SK-N-SH (cell line): ENCODE measurements at regions not wholly inside any gene's neighbourhood (a gene's known extent, or its start where the extent isn't known, plus 50 kb on each side); places are given as distances from the start of the nearest gene placed in this dataset.

Source experiments
- CTCF ChIA-PET: fragments of 300-600, 350-600 bp; formaldehyde crosslinking; extraction: SDS; loops from one replicate; lab custom pipeline; 2021; lab: Yijun Ruan, JAX
- POLR2A ChIA-PET: fragments of 350-600 bp; sonication (Branson Sonifier 250); formaldehyde crosslinking; extraction: SDS; loops from one replicate; lab custom pipeline; 2020; ENCODE audit warnings: antibody characterized with exemption, inconsistent platforms; lab: Yijun Ruan, JAX
- DNase-seq: peaks from one replicate; pipeline ENCODE4 v3.0.0; 2012
- H2AFZ ChIP-seq: fragments of 200-600 bp; sonication (generic); 2 replicates; pipeline ENCODE4 v1.8.1; 2016; ENCODE audit warnings: antibody characterized with exemption, mild to moderate bottlenecking, low read depth
- H3F3A ChIP-seq: fragments of 200-600 bp; sonication (generic); replicated peaks from 2 replicates; pipeline ENCODE3; 2016; ENCODE audit warnings: antibody characterized with exemption, mild to moderate bottlenecking; ENCODE audit not compliant: insufficient read depth
- H3K27ac ChIP-seq, 2 experiments: fragments of 200-500 bp in 1 of 2; fragments of 200-600 bp in 1 of 2; sonication (Bioruptor generic) in 1 of 2; sonication (generic), shearing (Covaris generic) in 1 of 2; 2 replicates each; pipeline versions ENCODE4 v1.5.1 to v1.6.1; 2014 to 2016; ENCODE audit warnings: low read depth in 2 of 2, inconsistent platforms in 1 of 2, low read length in 1 of 2, mild to moderate bottlenecking in 1 of 2, mixed read lengths in 1 of 2
- H3K27me3 ChIP-seq: fragments of 200-600 bp; sonication (generic), shearing (Covaris generic); 2 replicates; pipeline ENCODE4 v1.6.1; 2016; ENCODE audit warnings: mixed run types; ENCODE audit not compliant: insufficient read depth
- H3K36me3 ChIP-seq, 2 experiments: fragments of 200-500 bp in 1 of 2; fragments of 200-600 bp in 1 of 2; sonication (Bioruptor generic) in 1 of 2; sonication (generic) in 1 of 2; replicated peaks in 1 of 2; 2 replicates each; pipeline versions ENCODE3 to v1.5.1; 2014 to 2016; ENCODE audit warnings: low read length in 1 of 2, mild to moderate bottlenecking in 1 of 2; ENCODE audit not compliant: insufficient read depth in 2 of 2, control insufficient read depth in 1 of 2
- H3K4me1 ChIP-seq, 2 experiments: fragments of 200-500 bp in 1 of 2; fragments of 200-600 bp in 1 of 2; sonication (Bioruptor generic) in 1 of 2; sonication (generic), shearing (Covaris generic) in 1 of 2; 2 replicates each; pipeline versions ENCODE4 v1.5.1 to v1.6.1; 2014 to 2016; ENCODE audit warnings: low read depth in 1 of 2, low read length in 1 of 2, mixed run types in 1 of 2; ENCODE audit not compliant: insufficient read depth in 2 of 2, control insufficient read depth in 1 of 2
- H3K4me2 ChIP-seq: fragments of 200-600 bp; sonication (generic), shearing (Covaris generic); 2 replicates; pipeline ENCODE4 v1.6.1; 2017; ENCODE audit warnings: mixed run types
- H3K4me3 ChIP-seq, 2 experiments: fragments of 200-500 bp in 1 of 2; fragments of 200-600 bp in 1 of 2; sonication (Bioruptor generic) in 1 of 2; sonication (generic), shearing (Covaris generic) in 1 of 2; 2 replicates each; pipeline versions ENCODE4 v1.5.1 to v1.8.1; 2014 to 2016; ENCODE audit warnings: low read depth in 2 of 2, inconsistent platforms in 1 of 2, low read length in 1 of 2, mild to moderate bottlenecking in 1 of 2, mixed read lengths in 1 of 2, moderate library complexity in 1 of 2
- H3K79me2 ChIP-seq: fragments of 200-600 bp; sonication (generic); 2 replicates; pipeline ENCODE4 v1.8.1; 2017; ENCODE audit warnings: mild to moderate bottlenecking; ENCODE audit not compliant: insufficient read depth
- H3K9ac ChIP-seq: fragments of 200-600 bp; sonication (generic); 2 replicates; pipeline ENCODE4 v1.6.1; 2017; ENCODE audit warnings: mixed run types
- H3K9me2 ChIP-seq: fragments of 200-600 bp; sonication (generic); 2 replicates; pipeline ENCODE4 v1.6.1; 2017; ENCODE audit warnings: mixed run types
- H3K9me3 ChIP-seq: fragments of 200-600 bp; sonication (generic); 2 replicates; pipeline ENCODE4 v1.6.1; 2017; ENCODE audit warnings: mixed run types, mild to moderate bottlenecking, moderate library complexity
- H4K20me1 ChIP-seq: fragments of 200-600 bp; sonication (generic); 2 replicates; pipeline ENCODE4 v1.6.1; 2017; ENCODE audit warnings: mild to moderate bottlenecking, mixed run types; ENCODE audit not compliant: insufficient read depth
- CHD2 ChIP-seq: fragments of 150-350 bp; IDR thresholded peaks from 2 replicates; pipeline ENCODE4 v1.6.1; 2018; ENCODE audit warnings: low read length; ENCODE audit not compliant: partially characterized antibody
- FOSL2 ChIP-seq: IDR thresholded peaks from 2 replicates; pipeline ENCODE4 v1.4.0; 2012; ENCODE audit warnings: low read depth, mild to moderate bottlenecking, moderate library complexity, borderline replicate concordance
- RXRA ChIP-seq: IDR thresholded peaks from 2 replicates; pipeline ENCODE4 v1.4.0; 2012; ENCODE audit warnings: low read depth, mild to moderate bottlenecking, borderline replicate concordance
- SIN3A ChIP-seq: IDR thresholded peaks from 2 replicates; pipeline ENCODE4 v1.6.1; 2012; ENCODE audit warnings: low read depth, mild to moderate bottlenecking, low read length, moderate library complexity, borderline replicate concordance
- SMC3 ChIP-seq: IDR thresholded peaks from 2 replicates; pipeline ENCODE4 v1.6.1; 2012; ENCODE audit warnings: low read depth, low read length, improper control_type of control experiment
- TAF1 ChIP-seq: IDR thresholded peaks from 2 replicates; pipeline ENCODE4 v1.6.1; 2012; ENCODE audit warnings: low read depth, mild to moderate bottlenecking, low read length, moderate library complexity, borderline replicate concordance
- WGBS: methylation state at CpG from one replicate; pipeline ENCODE4 v1.1.6; 2017; ENCODE audit warnings: low lambda C conversion rate; 5-methylcytosine and 5-hydroxymethylcytosine counted together
- TF ChIP-seq, protein P1 (sequence below): IDR thresholded peaks from 2 replicates; pipeline ENCODE4 v1.4.0; 2012; ENCODE audit warnings: low read depth, borderline replicate concordance
- TF ChIP-seq, protein P2 (sequence below): fragments of 150-350 bp; IDR thresholded peaks from 2 replicates; pipeline ENCODE4 v1.6.1; 2016; ENCODE audit warnings: mild to moderate bottlenecking, low read depth, low read length
- TF ChIP-seq, protein P3 (sequence below): fragments of 200-600 bp; sonication (generic); IDR thresholded peaks from 2 replicates; pipeline ENCODE4 v1.6.1; 2017; ENCODE audit warnings: antibody characterized with exemption, mild to moderate bottlenecking, moderate library complexity
- TF ChIP-seq, protein P4 (sequence below): IDR thresholded peaks from 2 replicates; pipeline ENCODE4 v1.4.0; 2012; ENCODE audit warnings: low read depth, borderline replicate concordance
- TF ChIP-seq, protein P5 (sequence below): IDR thresholded peaks from 2 replicates; pipeline ENCODE4 v1.6.1; 2012; ENCODE audit warnings: mild to moderate bottlenecking, low read depth, low read length, moderate library complexity

DNA sequence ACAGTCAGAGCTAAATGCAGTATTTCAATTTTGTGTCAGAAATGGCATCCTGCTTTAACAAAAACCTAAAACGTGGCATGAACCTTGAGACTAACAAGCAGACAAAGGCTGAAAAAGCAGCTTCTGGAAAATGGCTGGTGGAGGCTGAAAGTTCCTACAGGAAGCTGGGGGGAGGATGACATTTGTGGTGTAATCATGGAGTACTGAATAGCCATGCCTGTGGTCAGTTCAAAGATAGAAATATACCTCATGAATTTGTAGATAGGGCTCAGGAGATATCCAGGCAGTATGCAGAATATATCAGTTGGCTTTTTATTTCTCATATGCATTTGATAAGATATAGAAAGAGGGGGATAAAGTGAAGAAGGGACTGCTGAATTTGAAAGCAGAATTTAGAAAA lies 181.7 kb downstream of the UQCRFS1 start:
- Histone ChIP-seq H4K20me1 (no peaks in the 10 kb centered on the region), H3K27ac (no peak overlapping the region), H3K4me1 (no peaks in the 10 kb centered on the region), H3F3A (no peaks in the 10 kb centered on the region), H3K27me3 (peaks cover 4% of the 10 kb centered on the region; the same call in 1 of the 2 replicates), H3K9ac (no peak overlapping the region), H3K9me3 (no peaks in the 10 kb centered on the region), H3K4me2 (no peak overlapping the region), H2AFZ (no peak overlapping the region), H3K36me3 (no peaks in the 10 kb centered on the region), H3K4me3 (no peak overlapping the region), H3K79me2 (no peaks in the 10 kb centered on the region), H3K9me2 (no peaks in the 10 kb centered on the region)
- TF ChIP-seq, protein P1, sequence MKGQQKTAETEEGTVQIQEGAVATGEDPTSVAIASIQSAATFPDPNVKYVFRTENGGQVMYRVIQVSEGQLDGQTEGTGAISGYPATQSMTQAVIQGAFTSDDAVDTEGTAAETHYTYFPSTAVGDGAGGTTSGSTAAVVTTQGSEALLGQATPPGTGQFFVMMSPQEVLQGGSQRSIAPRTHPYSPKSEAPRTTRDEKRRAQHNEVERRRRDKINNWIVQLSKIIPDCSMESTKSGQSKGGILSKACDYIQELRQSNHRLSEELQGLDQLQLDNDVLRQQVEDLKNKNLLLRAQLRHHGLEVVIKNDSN, result no peak
- TF ChIP-seq, protein P2, sequence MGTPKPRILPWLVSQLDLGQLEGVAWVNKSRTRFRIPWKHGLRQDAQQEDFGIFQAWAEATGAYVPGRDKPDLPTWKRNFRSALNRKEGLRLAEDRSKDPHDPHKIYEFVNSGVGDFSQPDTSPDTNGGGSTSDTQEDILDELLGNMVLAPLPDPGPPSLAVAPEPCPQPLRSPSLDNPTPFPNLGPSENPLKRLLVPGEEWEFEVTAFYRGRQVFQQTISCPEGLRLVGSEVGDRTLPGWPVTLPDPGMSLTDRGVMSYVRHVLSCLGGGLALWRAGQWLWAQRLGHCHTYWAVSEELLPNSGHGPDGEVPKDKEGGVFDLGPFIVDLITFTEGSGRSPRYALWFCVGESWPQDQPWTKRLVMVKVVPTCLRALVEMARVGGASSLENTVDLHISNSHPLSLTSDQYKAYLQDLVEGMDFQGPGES, result no peak
- TF ChIP-seq TAF1 (no peak), FOSL2 (no peak), SMC3 (no peak), SIN3A (no peak), RXRA (no peak), CHD2 (no peak)
- TF ChIP-seq, protein P3, sequence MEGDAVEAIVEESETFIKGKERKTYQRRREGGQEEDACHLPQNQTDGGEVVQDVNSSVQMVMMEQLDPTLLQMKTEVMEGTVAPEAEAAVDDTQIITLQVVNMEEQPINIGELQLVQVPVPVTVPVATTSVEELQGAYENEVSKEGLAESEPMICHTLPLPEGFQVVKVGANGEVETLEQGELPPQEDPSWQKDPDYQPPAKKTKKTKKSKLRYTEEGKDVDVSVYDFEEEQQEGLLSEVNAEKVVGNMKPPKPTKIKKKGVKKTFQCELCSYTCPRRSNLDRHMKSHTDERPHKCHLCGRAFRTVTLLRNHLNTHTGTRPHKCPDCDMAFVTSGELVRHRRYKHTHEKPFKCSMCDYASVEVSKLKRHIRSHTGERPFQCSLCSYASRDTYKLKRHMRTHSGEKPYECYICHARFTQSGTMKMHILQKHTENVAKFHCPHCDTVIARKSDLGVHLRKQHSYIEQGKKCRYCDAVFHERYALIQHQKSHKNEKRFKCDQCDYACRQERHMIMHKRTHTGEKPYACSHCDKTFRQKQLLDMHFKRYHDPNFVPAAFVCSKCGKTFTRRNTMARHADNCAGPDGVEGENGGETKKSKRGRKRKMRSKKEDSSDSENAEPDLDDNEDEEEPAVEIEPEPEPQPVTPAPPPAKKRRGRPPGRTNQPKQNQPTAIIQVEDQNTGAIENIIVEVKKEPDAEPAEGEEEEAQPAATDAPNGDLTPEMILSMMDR, result no peak
- TF ChIP-seq, protein P4, sequence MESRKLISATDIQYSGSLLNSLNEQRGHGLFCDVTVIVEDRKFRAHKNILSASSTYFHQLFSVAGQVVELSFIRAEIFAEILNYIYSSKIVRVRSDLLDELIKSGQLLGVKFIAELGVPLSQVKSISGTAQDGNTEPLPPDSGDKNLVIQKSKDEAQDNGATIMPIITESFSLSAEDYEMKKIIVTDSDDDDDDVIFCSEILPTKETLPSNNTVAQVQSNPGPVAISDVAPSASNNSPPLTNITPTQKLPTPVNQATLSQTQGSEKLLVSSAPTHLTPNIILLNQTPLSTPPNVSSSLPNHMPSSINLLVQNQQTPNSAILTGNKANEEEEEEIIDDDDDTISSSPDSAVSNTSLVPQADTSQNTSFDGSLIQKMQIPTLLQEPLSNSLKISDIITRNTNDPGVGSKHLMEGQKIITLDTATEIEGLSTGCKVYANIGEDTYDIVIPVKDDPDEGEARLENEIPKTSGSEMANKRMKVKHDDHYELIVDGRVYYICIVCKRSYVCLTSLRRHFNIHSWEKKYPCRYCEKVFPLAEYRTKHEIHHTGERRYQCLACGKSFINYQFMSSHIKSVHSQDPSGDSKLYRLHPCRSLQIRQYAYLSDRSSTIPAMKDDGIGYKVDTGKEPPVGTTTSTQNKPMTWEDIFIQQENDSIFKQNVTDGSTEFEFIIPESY, result no peak
- TF ChIP-seq, protein P5, sequence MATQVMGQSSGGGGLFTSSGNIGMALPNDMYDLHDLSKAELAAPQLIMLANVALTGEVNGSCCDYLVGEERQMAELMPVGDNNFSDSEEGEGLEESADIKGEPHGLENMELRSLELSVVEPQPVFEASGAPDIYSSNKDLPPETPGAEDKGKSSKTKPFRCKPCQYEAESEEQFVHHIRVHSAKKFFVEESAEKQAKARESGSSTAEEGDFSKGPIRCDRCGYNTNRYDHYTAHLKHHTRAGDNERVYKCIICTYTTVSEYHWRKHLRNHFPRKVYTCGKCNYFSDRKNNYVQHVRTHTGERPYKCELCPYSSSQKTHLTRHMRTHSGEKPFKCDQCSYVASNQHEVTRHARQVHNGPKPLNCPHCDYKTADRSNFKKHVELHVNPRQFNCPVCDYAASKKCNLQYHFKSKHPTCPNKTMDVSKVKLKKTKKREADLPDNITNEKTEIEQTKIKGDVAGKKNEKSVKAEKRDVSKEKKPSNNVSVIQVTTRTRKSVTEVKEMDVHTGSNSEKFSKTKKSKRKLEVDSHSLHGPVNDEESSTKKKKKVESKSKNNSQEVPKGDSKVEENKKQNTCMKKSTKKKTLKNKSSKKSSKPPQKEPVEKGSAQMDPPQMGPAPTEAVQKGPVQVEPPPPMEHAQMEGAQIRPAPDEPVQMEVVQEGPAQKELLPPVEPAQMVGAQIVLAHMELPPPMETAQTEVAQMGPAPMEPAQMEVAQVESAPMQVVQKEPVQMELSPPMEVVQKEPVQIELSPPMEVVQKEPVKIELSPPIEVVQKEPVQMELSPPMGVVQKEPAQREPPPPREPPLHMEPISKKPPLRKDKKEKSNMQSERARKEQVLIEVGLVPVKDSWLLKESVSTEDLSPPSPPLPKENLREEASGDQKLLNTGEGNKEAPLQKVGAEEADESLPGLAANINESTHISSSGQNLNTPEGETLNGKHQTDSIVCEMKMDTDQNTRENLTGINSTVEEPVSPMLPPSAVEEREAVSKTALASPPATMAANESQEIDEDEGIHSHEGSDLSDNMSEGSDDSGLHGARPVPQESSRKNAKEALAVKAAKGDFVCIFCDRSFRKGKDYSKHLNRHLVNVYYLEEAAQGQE, result no peak
- ChIA-PET POLR2A (no interaction called here), CTCF (no interaction called here)
- 0% methylated on average over 1 of the region's 1 CpG for WGBS
- no peak for DNase-seq
